Neural cell (in vitro differentiated cells): ENCODE measurements at regions not wholly inside any gene's neighbourhood (a gene's known extent, or its start where the extent isn't known, plus 50 kb on each side); places are given as distances from the start of the nearest gene placed in this dataset.

ENCODE experiments used
- H2AFZ ChIP-seq: fragments of 200-600, 300-800 bp; sonication (generic), shearing (Covaris generic); 2 replicates; pipeline ENCODE4 v1.6.0; 2014; ENCODE audit warnings: low read depth, mild to moderate bottlenecking, antibody characterized with exemption, low read length, moderate library complexity
- H3F3A ChIP-seq: fragments of 200-600 bp; shearing (Covaris generic); 2 replicates; pipeline ENCODE4 v1.6.1; 2016; ENCODE audit warnings: mild to moderate bottlenecking, moderate library complexity, mixed read lengths, antibody characterized with exemption, low read length; ENCODE audit not compliant: insufficient read depth, poor library complexity, severe bottlenecking
- H3K27ac ChIP-seq: fragments of 200-600, 300-800 bp; sonication (generic), shearing (Covaris generic); 2 replicates; pipeline ENCODE4 v1.5.1; 2014; ENCODE audit warnings: mild to moderate bottlenecking, low read length, moderate library complexity
- H3K27me3 ChIP-seq: fragments of 300-800, 200-600 bp; sonication (generic), shearing (Covaris generic); 2 replicates; pipeline ENCODE4 v1.6.0; 2014; ENCODE audit warnings: mild to moderate bottlenecking, low read depth, low read length, moderate library complexity; ENCODE audit not compliant: insufficient read depth
- H3K36me3 ChIP-seq: fragments of 300-800, 200-600 bp; sonication (generic), shearing (Covaris generic); 2 replicates; pipeline ENCODE4 v1.5.1; 2014; ENCODE audit warnings: mild to moderate bottlenecking, antibody characterized with exemption, low read length, moderate library complexity; ENCODE audit not compliant: insufficient read depth
- H3K4me2 ChIP-seq: fragments of 300-800, 200-600 bp; sonication (generic), shearing (Covaris generic); 2 replicates; pipeline ENCODE4 v1.6.0; 2014; ENCODE audit warnings: mild to moderate bottlenecking, low read length
- H3K4me3 ChIP-seq: fragments of 300-800, 200-600 bp; sonication (generic), shearing (Covaris generic); 2 replicates; pipeline ENCODE4 v1.5.1; 2014; ENCODE audit warnings: mild to moderate bottlenecking, low read length, moderate library complexity
- H3K79me2 ChIP-seq: fragments of 200-600 bp; shearing (Covaris generic); replicated peaks from 2 replicates; pipeline ENCODE4 v1.6.0; 2014; ENCODE audit warnings: mild to moderate bottlenecking, low read length, moderate library complexity; ENCODE audit not compliant: insufficient read depth
- H3K9ac ChIP-seq: fragments of 300-800, 200-600 bp; sonication (generic), shearing (Covaris generic); 2 replicates; pipeline ENCODE4 v1.6.1; 2016; ENCODE audit warnings: mild to moderate bottlenecking, low read length, mixed read lengths
- H3K9me2 ChIP-seq: fragments of 200-600 bp; shearing (Covaris generic); 2 replicates; pipeline ENCODE4 v1.6.1; 2016; ENCODE audit warnings: mild to moderate bottlenecking, low read length, mixed read lengths; ENCODE audit not compliant: insufficient read depth
- H3K9me3 ChIP-seq: fragments of 200-600, 300-800 bp; sonication (generic), shearing (Covaris generic); 2 replicates; pipeline ENCODE4 v1.6.1; 2016; ENCODE audit warnings: mild to moderate bottlenecking, mixed run types, low read length, moderate library complexity, mixed read lengths
- H4K20me1 ChIP-seq: fragments of 200-600 bp; shearing (Covaris generic); 2 replicates; pipeline ENCODE4 v1.6.1; 2016; ENCODE audit warnings: mild to moderate bottlenecking, mixed run types; ENCODE audit not compliant: insufficient read depth
- EP300 ChIP-seq: fragments of 450-650 bp; conservative IDR thresholded peaks from 2 replicates; pipeline ENCODE4 v1.6.1; 2014; ENCODE audit warnings: antibody characterized with exemption, mild to moderate bottlenecking, moderate library complexity; ENCODE audit not compliant: poor library complexity, severe bottlenecking
- EZH2 ChIP-seq: fragments of 200-600, 300-800 bp; shearing (Covaris generic), sonication (generic); IDR thresholded peaks from 2 replicates; pipeline ENCODE4 v1.6.1; 2014; ENCODE audit warnings: antibody characterized with exemption, low read length, borderline replicate concordance, mild to moderate bottlenecking; ENCODE audit not compliant: insufficient read depth, poor library complexity, severe bottlenecking
- MXI1 ChIP-seq: fragments of 450-650 bp; conservative IDR thresholded peaks from 2 replicates; pipeline ENCODE4 v1.6.1; 2014; ENCODE audit warnings: antibody characterized with exemption, mild to moderate bottlenecking; ENCODE audit not compliant: poor library complexity, severe bottlenecking
- POLR2AphosphoS5 ChIP-seq: IDR thresholded peaks from 2 replicates; pipeline ENCODE4 v1.6.1; 2012
- RAD21 ChIP-seq: fragments of 450-650 bp; conservative IDR thresholded peaks from 2 replicates; pipeline ENCODE4 v1.6.1; 2014; ENCODE audit warnings: antibody characterized with exemption, mild to moderate bottlenecking, moderate library complexity
- SMC3 ChIP-seq: fragments of 450-650 bp; conservative IDR thresholded peaks from 2 replicates; pipeline ENCODE4 v1.6.1; 2014; ENCODE audit warnings: antibody characterized with exemption, mild to moderate bottlenecking, moderate library complexity; ENCODE audit not compliant: poor library complexity
- TAF1 ChIP-seq: IDR thresholded peaks from 2 replicates; pipeline ENCODE4 v1.6.1; 2012; ENCODE audit warnings: low read depth
- TF ChIP-seq, protein P1 (sequence below): IDR thresholded peaks from 2 replicates; pipeline ENCODE4 v1.6.1; 2012; ENCODE audit warnings: borderline replicate concordance
- TF ChIP-seq, protein P2 (sequence below): fragments of 450-650 bp; IDR thresholded peaks from 2 replicates; pipeline ENCODE4 v1.5.1; 2014; ENCODE audit warnings: antibody characterized with exemption, mild to moderate bottlenecking, moderate library complexity; ENCODE audit not compliant: poor library complexity, severe bottlenecking

GRCh38 chr5:23012842-23013241 lies 159.7 kb upstream of the CDH12 start:
- H3K36me3 ChIP-seq: no peaks in the 10 kb centered on the region
- H3K9ac ChIP-seq: no peak overlapping the region
- no peak overlapping the region for H2AFZ ChIP-seq
- H3K9me2 ChIP-seq: no peaks in the 10 kb centered on the region
- no peaks in the 10 kb centered on the region for H3K9me3 ChIP-seq
- H3K4me2 ChIP-seq: no peak overlapping the region
- H3F3A ChIP-seq: no peaks in the 10 kb centered on the region
- no peak overlapping the region for H3K4me3 ChIP-seq
- TF ChIP-seq RAD21: no peak
- TF ChIP-seq, protein P1, sequence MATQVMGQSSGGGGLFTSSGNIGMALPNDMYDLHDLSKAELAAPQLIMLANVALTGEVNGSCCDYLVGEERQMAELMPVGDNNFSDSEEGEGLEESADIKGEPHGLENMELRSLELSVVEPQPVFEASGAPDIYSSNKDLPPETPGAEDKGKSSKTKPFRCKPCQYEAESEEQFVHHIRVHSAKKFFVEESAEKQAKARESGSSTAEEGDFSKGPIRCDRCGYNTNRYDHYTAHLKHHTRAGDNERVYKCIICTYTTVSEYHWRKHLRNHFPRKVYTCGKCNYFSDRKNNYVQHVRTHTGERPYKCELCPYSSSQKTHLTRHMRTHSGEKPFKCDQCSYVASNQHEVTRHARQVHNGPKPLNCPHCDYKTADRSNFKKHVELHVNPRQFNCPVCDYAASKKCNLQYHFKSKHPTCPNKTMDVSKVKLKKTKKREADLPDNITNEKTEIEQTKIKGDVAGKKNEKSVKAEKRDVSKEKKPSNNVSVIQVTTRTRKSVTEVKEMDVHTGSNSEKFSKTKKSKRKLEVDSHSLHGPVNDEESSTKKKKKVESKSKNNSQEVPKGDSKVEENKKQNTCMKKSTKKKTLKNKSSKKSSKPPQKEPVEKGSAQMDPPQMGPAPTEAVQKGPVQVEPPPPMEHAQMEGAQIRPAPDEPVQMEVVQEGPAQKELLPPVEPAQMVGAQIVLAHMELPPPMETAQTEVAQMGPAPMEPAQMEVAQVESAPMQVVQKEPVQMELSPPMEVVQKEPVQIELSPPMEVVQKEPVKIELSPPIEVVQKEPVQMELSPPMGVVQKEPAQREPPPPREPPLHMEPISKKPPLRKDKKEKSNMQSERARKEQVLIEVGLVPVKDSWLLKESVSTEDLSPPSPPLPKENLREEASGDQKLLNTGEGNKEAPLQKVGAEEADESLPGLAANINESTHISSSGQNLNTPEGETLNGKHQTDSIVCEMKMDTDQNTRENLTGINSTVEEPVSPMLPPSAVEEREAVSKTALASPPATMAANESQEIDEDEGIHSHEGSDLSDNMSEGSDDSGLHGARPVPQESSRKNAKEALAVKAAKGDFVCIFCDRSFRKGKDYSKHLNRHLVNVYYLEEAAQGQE: no peak
- no peak for TF ChIP-seq TAF1
- TF ChIP-seq, protein P2, sequence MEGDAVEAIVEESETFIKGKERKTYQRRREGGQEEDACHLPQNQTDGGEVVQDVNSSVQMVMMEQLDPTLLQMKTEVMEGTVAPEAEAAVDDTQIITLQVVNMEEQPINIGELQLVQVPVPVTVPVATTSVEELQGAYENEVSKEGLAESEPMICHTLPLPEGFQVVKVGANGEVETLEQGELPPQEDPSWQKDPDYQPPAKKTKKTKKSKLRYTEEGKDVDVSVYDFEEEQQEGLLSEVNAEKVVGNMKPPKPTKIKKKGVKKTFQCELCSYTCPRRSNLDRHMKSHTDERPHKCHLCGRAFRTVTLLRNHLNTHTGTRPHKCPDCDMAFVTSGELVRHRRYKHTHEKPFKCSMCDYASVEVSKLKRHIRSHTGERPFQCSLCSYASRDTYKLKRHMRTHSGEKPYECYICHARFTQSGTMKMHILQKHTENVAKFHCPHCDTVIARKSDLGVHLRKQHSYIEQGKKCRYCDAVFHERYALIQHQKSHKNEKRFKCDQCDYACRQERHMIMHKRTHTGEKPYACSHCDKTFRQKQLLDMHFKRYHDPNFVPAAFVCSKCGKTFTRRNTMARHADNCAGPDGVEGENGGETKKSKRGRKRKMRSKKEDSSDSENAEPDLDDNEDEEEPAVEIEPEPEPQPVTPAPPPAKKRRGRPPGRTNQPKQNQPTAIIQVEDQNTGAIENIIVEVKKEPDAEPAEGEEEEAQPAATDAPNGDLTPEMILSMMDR: no peak
- TF ChIP-seq SMC3: no peak
- TF ChIP-seq EP300: no peak
- no peak for TF ChIP-seq MXI1
- TF ChIP-seq POLR2AphosphoS5: no peak
- no peak overlapping the region for H3K27ac ChIP-seq
- H4K20me1 ChIP-seq: no peaks in the 10 kb centered on the region
- no peaks in the 10 kb centered on the region for H3K79me2 ChIP-seq
- H3K27me3 ChIP-seq: peaks cover 8% of the 10 kb centered on the region

GRCh38 chr5:23007762-23008161 lies 154.6 kb upstream of the CDH12 start:
- no peaks in the 10 kb centered on the region for H3K9me3 ChIP-seq
- no peak overlapping the region for H2AFZ ChIP-seq
- H3K9me2 ChIP-seq: no peaks in the 10 kb centered on the region
- no peaks in the 10 kb centered on the region for H4K20me1 ChIP-seq
- TF ChIP-seq POLR2AphosphoS5 (no peak), EP300 (no peak), RAD21 (no peak), MXI1 (no peak), SMC3 (no peak), TAF1 (no peak), EZH2 (no peak)
- TF ChIP-seq, protein P2: no peak
- TF ChIP-seq, protein P1: no peak
- no peaks in the 10 kb centered on the region for H3K27me3 ChIP-seq
- no peak overlapping the region for H3K4me2 ChIP-seq
- no peak overlapping the region for H3K9ac ChIP-seq
- no peaks in the 10 kb centered on the region for H3F3A ChIP-seq
- H3K27ac ChIP-seq: no peak overlapping the region
- H3K36me3 ChIP-seq: no peaks in the 10 kb centered on the region
- H3K4me3 ChIP-seq: no peak overlapping the region
- H3K79me2 ChIP-seq: no peaks in the 10 kb centered on the region
